ENCODE measurements at regions not wholly inside any gene's neighbourhood (a gene's known extent, or its start where the extent isn't known, plus 50 kb on each side); places are given as distances from the start of the nearest gene placed in this dataset.

DNA sequence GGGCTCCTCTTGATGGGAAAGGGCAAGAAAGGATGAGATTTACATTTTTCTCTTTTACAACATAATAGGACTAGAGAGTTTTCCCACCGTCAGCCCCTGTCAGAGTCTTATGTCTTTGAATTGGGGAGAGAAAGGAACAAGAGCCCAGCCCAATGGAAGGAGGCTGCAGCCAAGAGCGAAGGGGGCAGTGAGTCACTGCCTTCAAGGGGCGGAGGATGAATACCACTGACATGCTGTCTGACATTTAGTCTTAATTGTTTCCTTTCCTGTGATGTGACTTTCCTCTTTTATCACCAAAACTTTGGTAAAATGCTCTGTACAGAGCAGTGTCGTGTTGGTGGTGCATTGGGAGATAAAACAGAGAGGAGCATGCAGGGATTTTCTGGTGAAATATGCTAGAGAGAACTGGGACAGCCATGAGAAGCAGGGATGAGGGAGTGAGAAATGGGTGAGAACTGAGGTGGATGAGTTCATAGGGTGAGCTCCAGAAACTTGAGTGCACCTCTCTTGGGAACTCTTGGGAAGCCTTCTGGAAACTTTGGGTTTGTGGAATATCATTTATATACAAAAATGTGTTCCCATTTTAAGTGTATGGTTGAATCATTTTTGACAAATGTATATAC is 179.9 kb upstream of the FGGY start:
- no peak overlapping the region for H3K9ac ChIP-seq (ENCODE audit: low read length)
- no peak overlapping the region for H3K18ac ChIP-seq (ENCODE audit: low read length)
- H2AK5ac ChIP-seq (ENCODE audit: low read length), result no peak overlapping the region
- no peak overlapping the region for H2BK120ac ChIP-seq (ENCODE audit: low read depth, low read length)
- no peak overlapping the region for H4K5ac ChIP-seq (ENCODE audit: low read length)
- no peaks in the 10 kb centered on the region for H3K27me3 ChIP-seq (ENCODE audit: insufficient read depth, low read length, poor library complexity)
- H3K79me1 ChIP-seq (ENCODE audit: low read length), result no peaks in the 10 kb centered on the region
- no peak overlapping the region for H3K27ac ChIP-seq (ENCODE audit: low read depth, low read length)
- H3K4ac ChIP-seq (ENCODE audit: low read depth, low read length), result no peak overlapping the region
- H3K4me3 ChIP-seq (ENCODE audit: low read length), result no peak overlapping the region
- no peak overlapping the region for H3K4me2 ChIP-seq (ENCODE audit: low read length)
- no peak overlapping the region for H2BK5ac ChIP-seq (ENCODE audit: low read length)
- H3K36me3 ChIP-seq (ENCODE audit: control insufficient read depth, insufficient read depth, low read length), result no peaks in the 10 kb centered on the region
- H4K8ac ChIP-seq (ENCODE audit: low read depth, low read length), result no peak overlapping the region
- H3K56ac ChIP-seq (ENCODE audit: low read length), result no peak overlapping the region
- no CpG with 5 or more reads among the region's 4 CpGs for WGBS (ENCODE audit: extremely low coverage, insufficient coverage, low lambda C conversion rate)
- peak; percentile 65 for DNase-seq
- H3K4me1 ChIP-seq (ENCODE audit: control insufficient read depth, low read depth, low read length), result no peaks in the 10 kb centered on the region
- no peak overlapping the region for H3K23ac ChIP-seq (ENCODE audit: low read length)
- no peaks in the 10 kb centered on the region for H3K79me2 ChIP-seq (ENCODE audit: control insufficient read depth, insufficient read depth, low read length)
- no peak overlapping the region for H2BK15ac ChIP-seq (replicated peaks; ENCODE audit: low read depth)

DNA sequence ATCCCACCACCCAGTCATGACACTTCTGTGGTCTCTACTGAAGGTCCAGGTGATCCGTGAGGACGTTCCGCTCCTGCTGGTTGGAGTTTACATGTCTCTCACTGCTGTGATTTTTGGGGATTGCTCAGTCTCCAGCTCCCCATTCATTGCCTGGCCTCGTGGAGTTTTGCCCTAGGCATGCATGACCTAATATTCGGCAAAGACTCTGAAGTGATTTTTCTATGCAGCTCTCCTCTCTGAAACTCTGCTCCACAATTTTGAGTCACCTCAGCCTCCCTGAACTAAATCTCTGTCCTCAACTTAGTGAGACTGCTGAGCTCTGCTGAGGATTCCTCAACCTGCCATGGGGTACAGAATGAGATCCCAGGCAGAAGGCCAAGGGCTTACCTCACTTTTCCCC is 174.4 kb upstream of the FGGY start:
- no peak overlapping the region for H3K27ac ChIP-seq (ENCODE audit: low read depth, low read length)
- no peak for DNase-seq
- no peak overlapping the region for H4K5ac ChIP-seq (ENCODE audit: low read length)
- H3K4me1 ChIP-seq (ENCODE audit: control insufficient read depth, low read depth, low read length), result no peaks in the 10 kb centered on the region
- H3K4me3 ChIP-seq (ENCODE audit: low read length), result no peak overlapping the region
- no peaks in the 10 kb centered on the region for H3K79me2 ChIP-seq (ENCODE audit: control insufficient read depth, insufficient read depth, low read length)
- no peak overlapping the region for H3K4ac ChIP-seq (ENCODE audit: low read depth, low read length)
- no peaks in the 10 kb centered on the region for H3K79me1 ChIP-seq (ENCODE audit: low read length)
- peak overlapping the region; percentile 68 for H3K18ac ChIP-seq (ENCODE audit: low read length)
- H3K36me3 ChIP-seq (ENCODE audit: control insufficient read depth, insufficient read depth, low read length), result no peaks in the 10 kb centered on the region
- peak overlapping the region; percentile 27 for H2BK15ac ChIP-seq (replicated peaks; ENCODE audit: low read depth)
- no peak overlapping the region for H3K56ac ChIP-seq (ENCODE audit: low read length)
- no peak overlapping the region for H3K4me2 ChIP-seq (ENCODE audit: low read length)
- H2AK5ac ChIP-seq (ENCODE audit: low read length), result no peak overlapping the region
- WGBS (ENCODE audit: extremely low coverage, insufficient coverage, low lambda C conversion rate), result no CpG with 5 or more reads among the region's 5 CpGs
- no peak overlapping the region for H3K9ac ChIP-seq (ENCODE audit: low read length)
- no peak overlapping the region for H3K23ac ChIP-seq (ENCODE audit: low read length)
- no peaks in the 10 kb centered on the region for H3K27me3 ChIP-seq (ENCODE audit: insufficient read depth, low read length, poor library complexity)
- no peak overlapping the region for H2BK5ac ChIP-seq (ENCODE audit: low read length)
- no peak overlapping the region for H2BK120ac ChIP-seq (ENCODE audit: low read depth, low read length)
- no peak overlapping the region for H4K8ac ChIP-seq (ENCODE audit: low read depth, low read length)

DNA sequence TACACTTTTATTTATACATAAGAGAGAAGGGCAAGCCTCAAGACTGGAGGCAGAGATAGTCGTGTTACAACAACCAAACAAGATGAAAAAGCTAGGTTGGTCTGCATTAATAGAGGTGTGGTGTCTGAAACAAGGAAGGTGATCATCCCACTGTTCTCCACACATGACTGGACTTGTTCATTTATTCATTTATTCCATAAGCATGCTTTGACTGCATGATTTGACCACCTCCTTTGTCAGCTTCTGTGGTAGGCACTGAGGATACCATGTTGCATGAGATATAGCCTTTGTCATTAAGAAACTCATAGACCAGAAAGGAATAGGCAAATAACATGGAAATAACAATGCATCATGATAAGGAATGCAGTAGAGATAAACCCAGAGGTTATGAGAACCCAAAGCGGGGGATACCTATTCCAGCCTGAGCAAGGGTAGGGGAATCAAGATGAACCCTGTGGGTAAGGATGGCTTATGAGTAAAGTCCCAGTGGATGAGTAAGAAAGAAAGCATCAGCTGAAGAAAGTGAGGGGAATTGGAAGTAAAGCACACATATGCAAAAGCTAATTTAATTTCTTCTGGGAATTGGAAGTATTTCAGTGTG is 173.7 kb upstream of the FGGY start:
- Histone ChIP-seq H3K4me2 (ENCODE audit: low read length) (no peak overlapping the region), H3K79me1 (ENCODE audit: low read length) (no peaks in the 10 kb centered on the region), H2BK120ac (ENCODE audit: low read depth, low read length) (no peak overlapping the region), H4K5ac (ENCODE audit: low read length) (no peak overlapping the region), H3K23ac (ENCODE audit: low read length) (no peak overlapping the region), H3K79me2 (ENCODE audit: control insufficient read depth, insufficient read depth, low read length) (no peaks in the 10 kb centered on the region), H3K9ac (ENCODE audit: low read length) (no peak overlapping the region), H4K8ac (ENCODE audit: low read depth, low read length) (no peak overlapping the region), H3K36me3 (ENCODE audit: control insufficient read depth, insufficient read depth, low read length) (no peaks in the 10 kb centered on the region), H2BK15ac (replicated peaks; ENCODE audit: low read depth) (no peak overlapping the region), H3K4me3 (ENCODE audit: low read length) (no peak overlapping the region), H3K27ac (ENCODE audit: low read depth, low read length) (no peak overlapping the region), H2BK5ac (ENCODE audit: low read length) (no peak overlapping the region), H3K4me1 (ENCODE audit: control insufficient read depth, low read depth, low read length) (no peaks in the 10 kb centered on the region), H2AK5ac (ENCODE audit: low read length) (no peak overlapping the region), H3K18ac (ENCODE audit: low read length) (no peak overlapping the region), H3K27me3 (ENCODE audit: insufficient read depth, low read length, poor library complexity) (no peaks in the 10 kb centered on the region), H3K56ac (ENCODE audit: low read length) (no peak overlapping the region), H3K4ac (ENCODE audit: low read depth, low read length) (no peak overlapping the region)
- DNase-seq, result no peak
- WGBS (ENCODE audit: extremely low coverage, insufficient coverage, low lambda C conversion rate), result no CpG with 5 or more reads among the region's 2 CpGs

DNA sequence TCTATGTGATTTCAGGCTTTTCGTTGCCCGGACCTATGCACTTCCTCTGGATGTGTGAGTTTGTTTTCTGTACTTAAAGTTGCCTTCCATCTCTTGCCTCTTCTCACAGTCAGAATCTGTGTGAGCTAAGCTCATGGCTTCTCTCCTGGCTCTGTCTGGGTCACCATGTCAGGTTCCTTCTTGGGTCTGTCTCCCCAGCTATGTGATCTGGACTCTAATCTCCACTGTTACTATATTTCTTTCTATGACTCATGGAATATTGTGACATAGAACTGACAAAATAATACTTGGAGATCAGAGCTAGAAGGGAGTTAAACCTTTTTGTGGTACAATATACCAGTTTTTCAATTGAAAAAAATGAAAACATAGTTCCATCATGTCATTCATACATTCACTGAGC is 172.7 kb upstream of the FGGY start:
- H3K4me3 ChIP-seq (ENCODE audit: low read length), result no peak overlapping the region

DNA sequence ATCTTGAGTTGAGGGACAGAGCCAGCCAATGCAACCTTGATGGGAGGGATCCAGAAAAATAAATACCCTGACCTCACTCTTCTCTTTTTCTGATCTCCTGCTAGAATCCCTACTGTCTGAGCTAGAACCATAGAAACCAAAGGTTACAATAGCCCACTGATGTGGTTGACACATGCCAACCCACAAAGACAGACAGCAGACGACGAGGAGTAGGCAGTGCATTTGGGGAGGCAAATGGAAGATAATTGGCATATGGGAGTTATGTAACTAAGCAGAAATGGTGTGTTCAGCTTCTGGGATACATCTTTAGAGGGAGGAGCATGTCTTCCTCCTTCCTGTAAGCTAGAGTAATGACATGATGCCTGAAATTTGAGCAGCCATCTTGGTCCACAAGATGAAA is 171.7 kb upstream of the FGGY start:
- Histone ChIP-seq H3K27ac (ENCODE audit: low read depth, low read length) (no peak overlapping the region), H3K4me3 (ENCODE audit: low read length) (no peak overlapping the region), H3K4me1 (ENCODE audit: control insufficient read depth, low read depth, low read length) (peaks cover 3% of the 10 kb centered on the region), H3K23ac (ENCODE audit: low read length) (no peak overlapping the region), H3K18ac (ENCODE audit: low read length) (no peak overlapping the region), H3K79me2 (ENCODE audit: control insufficient read depth, insufficient read depth, low read length) (no peaks in the 10 kb centered on the region), H3K56ac (ENCODE audit: low read length) (no peak overlapping the region), H3K4me2 (ENCODE audit: low read length) (no peak overlapping the region), H4K8ac (ENCODE audit: low read depth, low read length) (no peak overlapping the region), H3K27me3 (ENCODE audit: insufficient read depth, low read length, poor library complexity) (no peaks in the 10 kb centered on the region), H2BK120ac (ENCODE audit: low read depth, low read length) (no peak overlapping the region), H3K79me1 (ENCODE audit: low read length) (no peaks in the 10 kb centered on the region), H2BK15ac (replicated peaks; ENCODE audit: low read depth) (no peak overlapping the region), H2AK5ac (ENCODE audit: low read length) (no peak overlapping the region), H3K9ac (ENCODE audit: low read length) (no peak overlapping the region), H3K36me3 (ENCODE audit: control insufficient read depth, insufficient read depth, low read length) (no peaks in the 10 kb centered on the region), H3K4ac (ENCODE audit: low read depth, low read length) (no peak overlapping the region), H2BK5ac (ENCODE audit: low read length) (no peak overlapping the region), H4K5ac (ENCODE audit: low read length) (no peak overlapping the region)
- no CpG with 5 or more reads among the region's 2 CpGs for WGBS (ENCODE audit: extremely low coverage, insufficient coverage, low lambda C conversion rate)
- no peak for DNase-seq

More for the DNA sequence above, 172.7 kb upstream of the FGGY start:
- no peak for DNase-seq
- no peak overlapping the region for H3K23ac ChIP-seq (ENCODE audit: low read length)
- H2BK5ac ChIP-seq (ENCODE audit: low read length), result no peak overlapping the region
- no peak overlapping the region for H3K27ac ChIP-seq (ENCODE audit: low read depth, low read length)
- no peaks in the 10 kb centered on the region for H3K36me3 ChIP-seq (ENCODE audit: control insufficient read depth, insufficient read depth, low read length)
- no peak overlapping the region for H2BK15ac ChIP-seq (replicated peaks; ENCODE audit: low read depth)
- H4K5ac ChIP-seq (ENCODE audit: low read length), result no peak overlapping the region
- no peaks in the 10 kb centered on the region for H3K79me2 ChIP-seq (ENCODE audit: control insufficient read depth, insufficient read depth, low read length)
- no peak overlapping the region for H2BK120ac ChIP-seq (ENCODE audit: low read depth, low read length)
- no peak overlapping the region for H3K56ac ChIP-seq (ENCODE audit: low read length)
- peaks cover 3% of the 10 kb centered on the region for H3K4me1 ChIP-seq (ENCODE audit: control insufficient read depth, low read depth, low read length)
- no peak overlapping the region for H3K18ac ChIP-seq (ENCODE audit: low read length)
- no CpG with 5 or more reads among the region's 2 CpGs for WGBS (ENCODE audit: extremely low coverage, insufficient coverage, low lambda C conversion rate)
- no peak overlapping the region for H3K4me2 ChIP-seq (ENCODE audit: low read length)
- H3K79me1 ChIP-seq (ENCODE audit: low read length), result no peaks in the 10 kb centered on the region
- H4K8ac ChIP-seq (ENCODE audit: low read depth, low read length), result no peak overlapping the region
- H3K9ac ChIP-seq (ENCODE audit: low read length), result no peak overlapping the region
- no peak overlapping the region for H2AK5ac ChIP-seq (ENCODE audit: low read length)
- H3K4ac ChIP-seq (ENCODE audit: low read depth, low read length), result no peak overlapping the region
- no peaks in the 10 kb centered on the region for H3K27me3 ChIP-seq (ENCODE audit: insufficient read depth, low read length, poor library complexity)

Data from mesendoderm (in vitro differentiated cells).